Neural progenitor cell (in vitro differentiated cells): ENCODE measurements at regions not wholly inside any gene's neighbourhood (a gene's known extent, or its start where the extent isn't known, plus 50 kb on each side); places are given as distances from the start of the nearest gene placed in this dataset.

Experiments used
- DNase-seq: peaks from one replicate; pipeline ENCODE4 v3.0.0-alpha.2; 2016; ENCODE audit warnings: low spot score
- H2AFZ ChIP-seq: fragments of 200-600 bp; sonication (generic); replicated peaks from 2 replicates; pipeline ENCODE4 v1.6.1; 2016; ENCODE audit warnings: antibody characterized with exemption
- H3F3A ChIP-seq: fragments of 200-600 bp; sonication (generic); 2 replicates; pipeline ENCODE4 v1.6.1; 2016; ENCODE audit warnings: antibody characterized with exemption, low read depth
- H3K27ac ChIP-seq: fragments of 200-600 bp; sonication (generic); 2 replicates; pipeline ENCODE4 v1.5.1; 2016; ENCODE audit warnings: mild to moderate bottlenecking
- H3K27me3 ChIP-seq: fragments of 200-600 bp; sonication (generic); 2 replicates; pipeline ENCODE4 v1.6.1; 2016; ENCODE audit warnings: mild to moderate bottlenecking, moderate library complexity
- H3K36me3 ChIP-seq: fragments of 200-600 bp; sonication (generic); 2 replicates; pipeline ENCODE4 v1.5.1; 2016
- H3K4me1 ChIP-seq: fragments of 200-600 bp; sonication (generic); 2 replicates; pipeline ENCODE4 v1.6.1; 2016; ENCODE audit warnings: mixed run types
- H3K4me2 ChIP-seq: fragments of 200-600 bp; sonication (generic); 2 replicates; pipeline ENCODE4 v1.6.1; 2016
- H3K4me3 ChIP-seq: fragments of 200-600 bp; sonication (generic); 2 replicates; pipeline ENCODE4 v1.5.1; 2016
- H3K79me2 ChIP-seq: fragments of 200-600 bp; sonication (generic); 2 replicates; pipeline ENCODE4 v1.6.1; 2016; ENCODE audit warnings: low read depth
- H3K9ac ChIP-seq: fragments of 200-600 bp; sonication (generic); 2 replicates; pipeline ENCODE4 v1.6.1; 2016
- H3K9me3 ChIP-seq: fragments of 200-600 bp; sonication (generic); 2 replicates; pipeline ENCODE4 v1.5.1; 2016; ENCODE audit warnings: low read depth
- H4K20me1 ChIP-seq: fragments of 200-600 bp; sonication (generic); 2 replicates; pipeline ENCODE4 v1.6.1; 2016; ENCODE audit warnings: low read depth
- H3K27ac Mint-ChIP-seq: 3 replicates; pipeline ENCODE4 v1.8.0; 2021; ENCODE audit warnings: mixed read lengths
- H3K27me3 Mint-ChIP-seq: 2 replicates; pipeline ENCODE4 v1.8.0; 2022; ENCODE audit warnings: low read depth, mild to moderate bottlenecking, inconsistent platforms, moderate library complexity, mixed read lengths; ENCODE audit not compliant: insufficient read depth
- H3K36me3 Mint-ChIP-seq: 3 replicates; pipeline ENCODE4 v1.8.0; 2021; ENCODE audit warnings: mixed read lengths
- H3K4me1 Mint-ChIP-seq: 3 replicates; pipeline ENCODE4 v1.8.0; 2021; ENCODE audit warnings: mixed read lengths
- H3K4me3 Mint-ChIP-seq: 3 replicates; pipeline ENCODE4 v1.8.0; 2021; ENCODE audit warnings: mild to moderate bottlenecking, moderate library complexity, mixed read lengths
- H3K9me3 Mint-ChIP-seq: 3 replicates; pipeline ENCODE4 v1.8.0; 2020; ENCODE audit warnings: mixed read lengths
- EZH2 ChIP-seq: fragments of 200-600 bp; sonication (generic); IDR thresholded peaks from 2 replicates; pipeline ENCODE4 v1.6.1; 2017; ENCODE audit warnings: antibody characterized with exemption, mild to moderate bottlenecking, moderate library complexity
- EZH2phosphoT487 ChIP-seq: fragments of 200-600 bp; sonication (generic); IDR thresholded peaks from 2 replicates; pipeline ENCODE4 v1.6.1; 2017; ENCODE audit warnings: antibody characterized with exemption
- TF ChIP-seq, protein P1 (sequence below): fragments of 200-600 bp; sonication (generic); IDR thresholded peaks from 2 replicates; pipeline ENCODE4 v1.5.1; 2017; ENCODE audit warnings: antibody characterized with exemption, mild to moderate bottlenecking

DNA sequence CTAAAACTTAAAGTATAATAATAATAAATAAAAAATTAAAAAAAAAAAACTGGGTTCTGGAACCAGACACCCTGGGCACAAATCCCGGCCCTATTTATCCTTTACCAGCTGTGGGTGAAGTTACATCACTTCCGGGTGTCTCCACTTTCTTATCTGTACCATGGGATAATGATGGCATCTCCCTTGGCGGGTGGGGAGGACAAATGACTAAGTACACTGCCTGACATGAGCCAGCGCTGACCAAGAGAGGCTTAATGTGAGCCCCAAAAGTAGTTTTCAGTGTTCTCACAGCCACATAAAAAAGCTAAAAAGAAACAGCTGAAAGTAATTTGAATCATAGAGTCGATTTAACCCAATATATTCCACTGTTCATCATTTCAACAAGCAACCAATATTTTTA is 424.9 kb downstream of the SOX9 start:
- Mint-ChIP-seq H3K27ac (no peak overlapping the region), H3K9me3 (peaks cover 23% of the 10 kb centered on the region), H3K36me3 (no peaks in the 10 kb centered on the region), H3K27me3 (peaks cover 3% of the 10 kb centered on the region), H3K4me1 (peaks cover 2% of the 10 kb centered on the region), H3K4me3 (no peak overlapping the region)
- H3K9ac ChIP-seq: no peak overlapping the region
- no peaks in the 10 kb centered on the region for H4K20me1 ChIP-seq
- no peaks in the 10 kb centered on the region for H3K27me3 ChIP-seq
- no peak for DNase-seq
- H3K4me3 ChIP-seq: no peak overlapping the region
- H3K9me3 ChIP-seq: no peaks in the 10 kb centered on the region
- no peak for TF ChIP-seq EZH2
- TF ChIP-seq, protein P1, sequence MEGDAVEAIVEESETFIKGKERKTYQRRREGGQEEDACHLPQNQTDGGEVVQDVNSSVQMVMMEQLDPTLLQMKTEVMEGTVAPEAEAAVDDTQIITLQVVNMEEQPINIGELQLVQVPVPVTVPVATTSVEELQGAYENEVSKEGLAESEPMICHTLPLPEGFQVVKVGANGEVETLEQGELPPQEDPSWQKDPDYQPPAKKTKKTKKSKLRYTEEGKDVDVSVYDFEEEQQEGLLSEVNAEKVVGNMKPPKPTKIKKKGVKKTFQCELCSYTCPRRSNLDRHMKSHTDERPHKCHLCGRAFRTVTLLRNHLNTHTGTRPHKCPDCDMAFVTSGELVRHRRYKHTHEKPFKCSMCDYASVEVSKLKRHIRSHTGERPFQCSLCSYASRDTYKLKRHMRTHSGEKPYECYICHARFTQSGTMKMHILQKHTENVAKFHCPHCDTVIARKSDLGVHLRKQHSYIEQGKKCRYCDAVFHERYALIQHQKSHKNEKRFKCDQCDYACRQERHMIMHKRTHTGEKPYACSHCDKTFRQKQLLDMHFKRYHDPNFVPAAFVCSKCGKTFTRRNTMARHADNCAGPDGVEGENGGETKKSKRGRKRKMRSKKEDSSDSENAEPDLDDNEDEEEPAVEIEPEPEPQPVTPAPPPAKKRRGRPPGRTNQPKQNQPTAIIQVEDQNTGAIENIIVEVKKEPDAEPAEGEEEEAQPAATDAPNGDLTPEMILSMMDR: no peak
- TF ChIP-seq EZH2phosphoT487: no peak
- no peak overlapping the region for H2AFZ ChIP-seq
- H3K27ac ChIP-seq: no peak overlapping the region
- no peaks in the 10 kb centered on the region for H3K79me2 ChIP-seq
- no peaks in the 10 kb centered on the region for H3F3A ChIP-seq
- H3K36me3 ChIP-seq: no peaks in the 10 kb centered on the region
- H3K4me1 ChIP-seq: no peaks in the 10 kb centered on the region
- no peak overlapping the region for H3K4me2 ChIP-seq

DNA sequence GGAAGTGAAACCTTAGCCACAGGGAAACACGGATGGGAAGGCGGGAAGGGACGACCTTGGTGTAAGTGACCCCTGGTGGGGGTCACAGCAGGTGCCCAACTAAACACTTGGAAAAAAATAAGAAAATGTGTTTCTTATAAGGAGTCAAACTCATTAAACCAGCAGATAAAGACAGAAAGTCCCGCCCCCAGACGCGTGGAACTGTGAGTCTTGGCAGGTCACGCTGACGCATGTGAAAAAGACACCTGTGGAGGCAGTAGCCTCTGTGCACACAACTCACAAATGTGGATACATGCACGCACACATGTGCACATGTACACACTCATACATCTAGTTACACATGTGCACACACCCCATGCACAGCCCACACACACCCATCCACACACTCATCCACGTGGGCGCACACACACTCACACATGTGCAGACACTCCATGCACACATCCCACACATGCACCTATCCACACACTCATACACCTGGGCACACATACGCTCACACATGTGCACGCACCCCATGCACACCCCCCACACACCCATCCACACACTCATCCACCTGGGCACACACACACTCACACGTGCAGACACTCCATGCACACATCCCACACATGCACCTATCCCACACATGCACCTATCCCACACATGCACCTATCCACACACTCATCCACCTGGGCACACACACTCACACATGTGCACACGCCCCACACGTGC is 432.4 kb downstream of the SOX9 start:
- Mint-ChIP-seq H3K27me3 (no peaks in the 10 kb centered on the region), H3K4me3 (no peak overlapping the region), H3K36me3 (no peaks in the 10 kb centered on the region), H3K4me1 (peaks cover 6% of the 10 kb centered on the region), H3K27ac (no peak overlapping the region), H3K9me3 (peaks cover 7% of the 10 kb centered on the region)
- TF ChIP-seq, protein P1: no peak
- TF ChIP-seq EZH2 (no peak), EZH2phosphoT487 (no peak)
- Histone ChIP-seq H2AFZ (no peak overlapping the region), H4K20me1 (no peaks in the 10 kb centered on the region), H3K27ac (no peak overlapping the region), H3K4me1 (no peaks in the 10 kb centered on the region), H3F3A (no peaks in the 10 kb centered on the region), H3K27me3 (no peaks in the 10 kb centered on the region), H3K4me3 (no peak overlapping the region), H3K4me2 (no peak overlapping the region), H3K36me3 (no peaks in the 10 kb centered on the region), H3K79me2 (no peaks in the 10 kb centered on the region), H3K9ac (no peak overlapping the region), H3K9me3 (no peaks in the 10 kb centered on the region)
- DNase-seq: no peak

DNA sequence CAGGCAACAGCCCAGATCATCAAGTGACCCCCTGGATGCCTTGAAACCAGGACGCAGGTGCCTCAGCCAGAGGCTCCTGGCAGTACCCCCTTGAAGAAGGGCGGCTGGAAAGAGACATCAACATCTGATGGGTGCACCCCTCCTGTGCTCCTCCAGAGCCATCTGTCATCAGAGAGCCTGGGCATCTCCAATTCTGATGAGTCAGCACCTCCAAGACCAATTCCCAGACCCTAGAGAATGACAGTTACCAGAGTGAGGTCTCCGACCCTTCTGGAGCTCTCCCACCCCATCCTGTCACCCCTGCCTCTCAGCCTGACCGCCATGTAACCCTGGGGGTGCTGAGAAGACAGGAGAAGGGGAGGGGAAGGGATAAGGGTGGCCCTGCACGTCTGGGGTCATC is 433.7 kb downstream of the SOX9 start:
- DNase-seq: no peak
- no peaks in the 10 kb centered on the region for H3K9me3 ChIP-seq

More for the DNA sequence above, 433.7 kb downstream of the SOX9 start:
- Histone ChIP-seq H3F3A (no peaks in the 10 kb centered on the region), H3K9ac (no peak overlapping the region), H2AFZ (no peak overlapping the region), H3K4me1 (no peaks in the 10 kb centered on the region), H3K4me3 (no peak overlapping the region), H3K27me3 (no peaks in the 10 kb centered on the region), H3K36me3 (no peaks in the 10 kb centered on the region), H4K20me1 (no peaks in the 10 kb centered on the region), H3K27ac (no peak overlapping the region), H3K79me2 (no peaks in the 10 kb centered on the region), H3K4me2 (no peak overlapping the region)
- peaks cover 4% of the 10 kb centered on the region for H3K9me3 Mint-ChIP-seq
- no peak overlapping the region for H3K4me3 Mint-ChIP-seq
- peaks cover 6% of the 10 kb centered on the region for H3K4me1 Mint-ChIP-seq
- TF ChIP-seq EZH2 (no peak), EZH2phosphoT487 (no peak)
- TF ChIP-seq, protein P1: no peak
- no peaks in the 10 kb centered on the region for H3K27me3 Mint-ChIP-seq
- H3K27ac Mint-ChIP-seq: no peak overlapping the region
- no peaks in the 10 kb centered on the region for H3K36me3 Mint-ChIP-seq
